HS-27A (cell line): ENCODE measurements at regions not wholly inside any gene's neighbourhood (a gene's known extent, or its start where the extent isn't known, plus 50 kb on each side); places are given as distances from the start of the nearest gene placed in this dataset.
"Not testable (repeated sequence)": the region's sequence is repeated elsewhere in the genome, so short reads cannot be mapped to it uniquely, and the experiment has no call there.

Experiments used
- DNase-seq: peaks from one replicate; pipeline ENCODE4 v3.0.0-alpha.2; 2012; ENCODE audit warnings: low read depth, missing footprints

DNA sequence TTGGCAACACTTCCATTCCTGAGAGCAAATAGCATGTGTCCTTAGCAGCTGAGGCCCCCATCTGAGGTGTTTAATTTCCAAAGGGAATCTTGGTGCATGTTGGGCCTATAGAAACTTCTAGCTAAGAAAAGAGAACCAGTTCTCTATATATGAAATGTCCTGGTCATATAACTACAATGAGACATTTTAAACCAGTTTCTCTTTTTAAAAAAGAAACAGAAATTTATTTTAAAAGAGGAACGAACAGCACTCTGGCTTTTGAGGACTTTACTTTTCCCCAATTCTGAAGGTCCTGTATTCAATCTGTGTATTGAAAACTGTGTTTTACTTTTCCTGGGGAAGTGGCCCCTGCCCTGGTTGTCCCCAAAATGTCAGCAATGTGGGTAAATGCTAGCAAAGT, 94.0 kb upstream of the FOXN2 start:
- no peak for DNase-seq

DNA sequence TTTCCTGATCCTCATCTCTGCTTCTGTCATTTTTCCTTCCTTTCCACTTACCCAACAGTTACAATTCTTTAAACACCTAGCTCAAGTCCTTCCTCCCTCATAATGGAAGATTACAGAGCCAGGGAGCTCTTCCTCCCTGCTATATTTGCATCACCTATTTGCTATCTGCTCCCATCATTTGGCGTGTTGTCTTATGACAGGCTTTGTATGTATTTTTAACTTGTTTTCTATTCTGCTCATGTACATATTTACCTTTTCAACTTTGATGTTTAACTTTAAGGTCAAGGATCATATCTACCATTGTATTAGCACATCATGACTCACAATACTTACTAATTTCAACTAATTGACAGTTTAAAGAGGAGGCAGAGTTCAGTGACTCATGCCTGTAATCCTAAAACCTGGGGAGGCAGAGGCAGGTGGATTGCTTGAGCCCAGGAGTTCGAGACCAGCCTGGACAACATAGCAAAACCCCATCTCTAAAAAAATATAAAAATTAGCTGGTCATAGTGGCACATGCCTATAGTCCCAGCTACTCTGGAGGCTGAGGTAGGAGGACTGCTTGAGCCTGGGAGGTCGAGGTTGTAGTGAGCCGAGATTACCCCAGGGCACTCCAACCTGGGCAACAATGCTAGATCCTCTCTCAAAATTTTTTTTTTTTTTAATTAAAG, 92.5 kb upstream of the FOXN2 start:
- no peak for DNase-seq

DNA sequence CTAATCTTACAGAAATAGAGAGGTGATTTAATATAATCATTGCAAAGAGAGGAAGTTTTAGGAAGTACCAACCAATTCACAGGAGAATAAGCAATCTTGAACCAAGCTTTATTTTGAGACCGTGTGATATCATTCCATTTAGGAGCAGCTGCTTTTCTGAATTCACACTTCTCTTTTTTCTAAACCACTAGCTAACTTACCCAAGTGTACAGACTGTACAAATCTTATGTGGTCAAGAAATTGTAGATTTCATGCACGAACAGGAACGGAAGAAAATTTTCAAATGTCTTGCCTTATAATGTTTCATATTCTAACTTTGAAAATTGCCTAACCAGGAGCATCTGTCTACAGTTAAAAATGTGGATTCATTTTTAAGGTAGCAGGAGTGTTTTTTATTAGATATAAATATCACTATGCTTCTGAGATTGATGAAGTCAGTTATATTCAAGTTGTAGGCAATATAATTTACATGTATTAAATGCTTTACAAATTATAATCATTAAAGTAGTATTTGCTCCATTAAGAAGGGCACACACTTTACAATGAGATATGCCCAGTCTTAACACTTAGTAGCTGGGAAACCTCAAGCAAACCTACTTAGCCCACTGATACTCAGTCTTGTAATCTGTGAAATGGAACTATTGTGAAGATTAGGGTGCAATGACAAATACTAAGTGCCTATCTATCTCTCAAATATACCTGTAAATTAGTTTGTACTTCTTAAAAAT, 86.7 kb upstream of the FOXN2 start:
- DNase-seq: no peak

- DNase-seq: no peak
These were observed 86.2 kb upstream of the FOXN2 start for GRCh38 chr2:48228345-48228684.

- DNase-seq: no peak
These were observed 85.4 kb upstream of the FOXN2 start for GRCh38 chr2:48229063-48229462.

- no peak for DNase-seq
These were observed 83.6 kb upstream of the FOXN2 start for GRCh38 chr2:48230834-48231233.

DNA sequence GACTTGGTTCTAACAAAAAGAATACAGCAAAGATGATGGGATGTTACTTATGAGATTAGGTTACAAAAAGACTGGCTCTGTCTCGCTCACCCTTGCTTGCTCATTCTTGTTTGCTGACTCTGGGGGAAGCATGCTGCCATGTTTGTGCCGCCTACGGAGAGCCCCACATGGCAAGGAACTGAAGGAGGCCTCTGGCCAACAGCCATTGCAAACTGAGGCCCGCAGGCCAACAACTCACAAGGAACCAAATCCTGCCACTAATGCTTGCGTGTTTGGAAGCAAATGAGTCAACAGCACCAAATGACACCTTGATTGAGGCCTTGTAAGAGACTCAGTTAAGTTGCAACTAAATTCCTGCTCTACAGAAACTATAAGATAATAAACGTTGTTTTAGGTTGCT, 82.1 kb upstream of the FOXN2 start:
- no peak for DNase-seq

DNA sequence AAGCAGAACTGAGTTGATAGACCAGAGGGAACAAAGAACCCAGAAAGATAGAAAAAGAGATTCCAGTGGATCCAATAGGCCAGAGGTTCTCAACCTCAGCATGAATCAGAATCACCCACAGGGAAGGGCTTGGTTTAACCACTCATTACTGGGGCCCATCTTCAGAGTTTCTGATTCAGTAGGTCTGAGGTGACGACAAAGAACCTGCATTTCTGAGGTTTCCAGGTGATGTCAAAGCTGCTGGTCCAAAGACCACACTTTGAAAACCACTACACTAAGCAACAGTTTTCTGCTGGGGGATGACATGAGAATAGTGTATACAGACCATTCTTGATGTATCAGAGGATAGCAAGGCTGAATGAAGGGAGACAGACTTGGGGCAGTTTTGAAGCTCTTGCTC, 81.5 kb upstream of the FOXN2 start:
- no peak for DNase-seq

- DNase-seq: not testable (repeated sequence)
These were observed 80.7 kb upstream of the FOXN2 start for GRCh38 chr2:48233824-48234223.

DNA sequence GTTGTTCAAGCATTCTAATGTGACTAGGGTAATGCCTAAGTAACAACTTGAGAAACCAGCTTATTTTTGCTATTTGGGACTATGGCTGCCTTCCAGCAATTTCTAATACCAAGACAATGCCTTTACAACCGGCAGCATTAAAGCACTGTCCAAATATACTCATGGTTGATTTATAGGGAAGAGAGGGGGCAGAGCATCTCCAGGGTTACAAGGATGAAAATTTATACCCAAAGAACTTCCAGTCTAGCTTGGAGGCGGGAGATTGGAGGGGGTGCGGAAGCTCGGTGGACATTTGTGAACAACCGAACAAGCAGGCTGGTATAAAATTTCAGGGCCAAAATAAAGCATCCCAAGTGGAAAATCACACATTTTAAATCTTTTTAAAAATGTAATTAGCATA, 79.4 kb upstream of the FOXN2 start:
- DNase-seq: no peak

DNA sequence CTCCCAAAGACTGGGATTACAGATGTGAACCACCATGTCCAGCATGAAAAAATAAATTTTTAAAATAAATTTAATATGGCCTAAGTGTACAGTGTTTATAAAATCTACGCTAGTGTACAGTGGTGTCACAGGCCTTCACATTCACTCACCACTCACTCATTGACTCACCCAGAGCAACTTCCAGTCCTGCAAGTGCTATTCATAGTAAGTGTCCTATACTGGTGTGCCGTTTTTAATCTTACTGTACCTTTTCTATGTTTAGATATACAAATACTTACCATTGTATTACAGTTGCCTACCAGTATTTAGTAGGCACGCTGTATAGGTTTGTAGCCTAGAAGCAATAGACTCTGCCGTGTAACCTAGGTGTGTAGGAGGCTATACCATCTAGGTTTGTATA, 76.1 kb upstream of the FOXN2 start:
- no peak for DNase-seq

DNA sequence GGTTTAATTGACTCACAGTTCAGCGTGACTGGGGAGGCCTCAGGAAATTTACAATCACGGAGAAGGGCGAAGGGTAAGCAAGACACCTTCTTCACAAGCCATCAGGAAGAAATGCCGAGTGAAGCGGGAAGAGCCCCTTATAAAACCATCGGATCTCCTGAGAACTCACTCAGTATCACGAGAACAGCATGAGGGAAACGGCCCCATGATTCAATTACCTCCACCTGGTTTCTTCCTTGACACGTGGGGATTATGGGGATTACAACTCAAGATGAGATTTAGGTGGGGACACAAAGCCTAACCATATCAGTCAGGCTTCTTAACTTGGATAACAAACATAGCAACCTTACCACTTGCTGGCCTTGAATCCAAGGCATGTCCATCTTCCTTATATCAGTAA, 73.6 kb upstream of the FOXN2 start:
- DNase-seq: no peak

GRCh38 chr2:48247206-48247605, 67.3 kb upstream of the FOXN2 start:
- peak; percentile 3 for DNase-seq

- peak; percentile 85 for DNase-seq
These were observed 66.1 kb upstream of the FOXN2 start for GRCh38 chr2:48248251-48248933.

GRCh38 chr2:48249025-48249424, 65.5 kb upstream of the FOXN2 start:
- peak; percentile 5 for DNase-seq

DNA sequence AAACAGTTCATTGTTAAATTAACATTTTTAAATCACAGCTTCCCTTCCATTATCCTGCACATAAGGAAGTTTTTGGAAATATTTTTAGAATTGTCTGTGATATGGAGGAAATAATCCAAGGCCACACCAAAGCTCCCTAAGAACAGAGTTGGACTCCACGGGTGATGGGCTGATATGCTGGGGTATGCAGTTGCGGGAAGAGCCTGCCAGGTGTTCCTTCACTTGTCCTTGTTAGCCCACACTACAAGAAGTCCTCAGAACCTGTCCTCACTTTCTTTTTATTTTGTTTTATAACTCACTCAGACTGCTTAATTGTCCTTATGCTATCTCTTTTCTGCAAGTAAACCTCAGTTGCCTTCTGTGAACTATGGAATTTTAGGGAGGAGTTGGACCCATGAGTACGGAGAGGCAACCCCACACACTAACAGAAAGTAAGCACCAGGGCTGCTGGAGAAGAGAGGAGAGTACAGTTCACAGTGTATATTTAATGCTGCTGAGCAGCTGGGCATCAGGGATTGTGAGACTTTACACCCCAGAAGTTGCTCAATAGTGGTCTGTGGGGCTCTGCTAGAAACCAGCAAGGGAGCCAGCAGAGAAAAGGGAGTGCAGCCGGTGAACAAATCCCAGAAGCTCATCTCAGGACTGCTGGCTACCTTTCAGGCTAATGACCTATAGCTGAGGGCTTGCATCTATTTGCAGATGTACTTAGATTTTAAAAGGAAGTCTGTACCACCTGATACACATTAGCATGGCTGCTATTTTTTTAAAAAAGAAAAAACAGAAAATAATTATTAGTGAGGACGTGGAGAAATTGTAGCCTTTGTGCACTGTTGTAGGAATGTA, 64.6 kb upstream of the FOXN2 start:
- no peak for DNase-seq

- no peak for DNase-seq
These were observed 64.0 kb upstream of the FOXN2 start for GRCh38 chr2:48250474-48250844.

GRCh38 chr2:48250943-48251342, 63.5 kb upstream of the FOXN2 start:
- no peak for DNase-seq

DNA sequence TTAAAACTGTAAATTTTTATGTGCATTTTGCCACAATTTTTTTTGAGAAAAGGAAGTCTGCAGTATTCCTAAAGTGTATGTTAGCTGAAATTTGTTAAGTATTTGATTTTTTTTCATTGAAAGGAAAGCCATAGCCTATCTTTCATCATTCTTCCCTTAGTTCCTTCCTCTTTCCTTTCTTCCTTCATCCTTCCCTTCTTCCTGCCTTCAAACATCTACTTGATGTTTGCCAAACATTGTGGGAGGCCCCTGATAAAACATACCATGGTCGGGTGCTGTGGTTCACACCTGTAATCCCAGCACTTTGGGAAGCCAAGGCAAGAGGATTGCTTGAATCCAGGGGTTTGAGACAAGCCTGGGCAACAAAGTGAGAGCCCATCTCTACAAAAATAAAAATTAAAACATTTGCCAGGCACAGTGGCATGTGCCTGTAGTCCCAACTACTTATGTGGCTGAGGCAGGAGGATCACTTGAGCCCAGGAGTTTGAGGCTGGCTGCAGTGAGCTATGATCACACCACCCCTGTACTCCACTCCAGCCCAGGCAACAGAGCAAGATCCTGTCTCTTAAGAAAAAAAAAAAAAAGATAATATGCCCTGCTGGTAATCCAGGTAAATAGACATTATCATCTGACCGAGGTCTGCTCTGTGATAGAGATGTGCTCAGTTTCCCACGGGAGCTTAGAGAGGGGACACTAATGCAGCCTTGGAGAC, 62.9 kb upstream of the FOXN2 start:
- DNase-seq: no peak

DNA sequence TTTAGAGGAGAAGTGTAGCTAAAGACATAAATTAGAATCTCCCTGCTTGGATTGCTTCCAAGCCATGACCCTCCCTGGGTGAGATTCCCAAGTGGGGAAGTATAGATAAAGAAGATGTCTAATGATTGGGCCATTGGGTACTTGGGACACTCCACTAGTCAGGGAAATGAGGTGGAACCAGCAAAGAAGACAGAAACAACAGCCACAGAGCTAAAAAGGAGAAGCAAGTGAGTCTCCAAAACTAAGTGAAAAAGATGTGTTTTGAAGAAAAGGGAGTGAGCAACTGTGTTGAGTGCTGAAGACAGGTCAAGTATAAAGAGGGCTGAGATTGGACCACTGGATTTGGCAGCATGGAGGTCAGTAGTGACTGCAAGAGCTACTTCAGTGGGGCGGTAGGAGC, 61.2 kb upstream of the FOXN2 start:
- no peak for DNase-seq

GRCh38 chr2:48254839-48255238, 59.6 kb upstream of the FOXN2 start:
- no peak for DNase-seq

- DNase-seq: no peak
These were observed 57.0 kb upstream of the FOXN2 start for GRCh38 chr2:48257456-48257855.
